Activated CD4-positive, alpha-beta T cell treated with anti-CD3 and anti-CD28 coated beads for 24 hours (primary cell): ENCODE measurements at regions not wholly inside any gene's neighbourhood (a gene's known extent, or its start where the extent isn't known, plus 50 kb on each side); places are given as distances from the start of the nearest gene placed in this dataset.

Source experiments
- DNase-seq, 2 donors: peaks; one replicate each; pipeline ENCODE4 v3.0.0-alpha.2; 2020; ENCODE audit warnings: low read depth in 2 of 2

GRCh38 chr15:38672814-38673670, 108.4 kb upstream of the RASGRP1 start:
- no peak for DNase-seq

GRCh38 chr15:38674448-38674847, 109.8 kb upstream of the RASGRP1 start:
- DNase-seq: no peak

GRCh38 chr15:38678281-38678680, 113.7 kb upstream of the RASGRP1 start:
- no peak for DNase-seq

GRCh38 chr15:38680775-38681174, 116.2 kb upstream of the RASGRP1 start:
- DNase-seq: no peak

GRCh38 chr15:38682363-38682762, 117.7 kb upstream of the RASGRP1 start:
- no peak for DNase-seq

DNA sequence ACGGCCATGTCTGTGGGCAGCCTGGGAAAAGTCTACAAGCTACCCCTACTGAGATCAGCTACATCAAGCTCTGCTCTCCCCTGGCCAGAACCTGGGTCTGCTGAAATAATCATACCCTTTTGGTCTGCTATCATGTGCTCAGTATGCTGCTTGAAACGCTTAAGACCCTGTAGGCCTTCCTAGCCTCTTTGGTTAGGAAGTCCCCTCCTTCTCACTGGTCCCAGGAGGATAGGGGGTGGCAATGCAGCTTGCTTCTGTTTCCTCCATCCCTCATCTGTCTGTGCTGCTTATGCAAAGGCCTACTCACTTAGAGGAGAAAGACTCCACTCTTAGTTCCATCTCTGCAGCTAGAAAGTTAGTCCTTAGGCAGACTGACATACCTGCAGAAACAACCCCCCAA, 118.2 kb upstream of the RASGRP1 start:
- no peak for DNase-seq

GRCh38 chr15:38683382-38684242, 119.0 kb upstream of the RASGRP1 start:
- DNase-seq: peak; percentile 49 to 67

DNA sequence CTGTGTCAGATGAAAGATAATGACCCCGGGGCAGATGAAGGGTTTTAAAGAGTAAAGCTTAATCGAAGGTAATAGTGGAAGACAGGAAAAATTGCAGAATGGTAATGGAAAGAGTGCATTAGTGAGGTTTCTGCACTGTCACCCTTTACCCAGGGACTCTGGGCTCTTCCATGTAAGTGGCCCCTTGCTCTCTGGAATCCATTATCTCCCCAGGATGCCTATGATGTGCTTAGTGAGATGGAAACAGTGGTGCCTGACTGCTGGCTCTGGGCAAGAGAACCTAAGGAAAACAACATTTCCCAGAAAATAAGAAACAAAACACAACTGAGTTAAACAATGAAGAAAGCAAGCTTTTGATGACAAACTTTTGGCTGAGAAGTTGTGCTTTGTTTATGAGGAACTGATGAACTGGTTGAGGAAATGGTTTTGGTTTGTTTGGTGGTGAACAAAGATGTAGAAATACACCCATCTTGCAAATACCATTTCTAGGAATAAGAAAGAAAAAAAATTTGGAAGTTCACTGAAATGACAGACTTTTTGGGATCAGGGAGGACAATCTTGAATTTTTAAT, 119.9 kb upstream of the RASGRP1 start:
- DNase-seq: no peak

DNA sequence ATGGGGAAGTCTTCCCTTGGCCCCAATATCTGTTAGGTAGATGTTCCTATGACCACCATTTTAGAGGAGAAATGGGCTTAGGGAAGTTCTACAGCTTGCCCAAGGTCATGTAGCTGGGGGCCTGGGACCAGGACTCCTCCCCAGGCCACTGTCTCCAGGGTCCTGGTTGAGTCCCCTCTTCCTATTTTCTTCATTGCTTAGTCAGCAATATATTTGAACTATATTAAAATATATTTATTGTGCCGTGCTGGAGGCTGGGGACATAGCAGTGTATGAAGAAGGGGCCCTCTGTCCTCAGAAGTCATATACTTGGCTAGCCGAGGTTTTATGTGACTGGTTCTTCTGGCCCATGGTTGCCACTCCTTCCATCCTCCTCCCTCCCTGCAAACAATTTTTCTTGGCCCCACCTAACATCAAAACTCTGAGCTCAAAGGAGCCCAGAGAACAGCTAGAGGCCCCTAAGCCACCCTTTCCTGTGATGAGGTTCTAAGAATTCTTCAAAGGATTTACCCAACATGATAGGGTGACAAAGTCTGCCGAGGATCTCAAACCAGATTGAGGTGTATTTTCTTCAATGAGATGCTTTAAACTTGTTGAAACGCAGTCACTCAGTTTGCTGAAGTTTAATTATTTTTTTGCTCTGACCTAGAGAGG, 121.2 kb upstream of the RASGRP1 start:
- DNase-seq: no peak

- DNase-seq: no peak
These were observed 122.7 kb upstream of the RASGRP1 start for GRCh38 chr15:38687340-38687739.

GRCh38 chr15:38687775-38688495, 123.3 kb upstream of the RASGRP1 start:
- DNase-seq: no peak

DNA sequence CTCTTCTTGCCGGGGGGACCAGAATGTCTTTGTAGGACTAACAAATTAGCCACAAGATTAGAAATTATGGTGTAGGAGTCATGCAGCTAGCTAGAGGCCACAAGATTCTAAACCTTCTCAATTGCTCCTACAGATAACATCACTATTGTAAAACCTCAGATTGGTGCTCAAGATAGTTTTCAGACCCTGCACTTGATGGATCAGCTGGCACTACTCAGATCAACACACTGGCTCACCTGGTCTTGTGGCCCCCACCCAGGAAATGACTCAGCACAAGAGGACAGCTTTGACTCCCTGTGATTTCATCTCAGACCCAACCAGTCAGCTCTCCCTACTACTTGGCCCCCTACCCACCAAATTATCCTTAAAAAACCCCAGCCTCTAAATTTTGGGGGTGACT, 124.1 kb upstream of the RASGRP1 start:
- peak in 1 of 2 donors; percentile 33 for DNase-seq

DNA sequence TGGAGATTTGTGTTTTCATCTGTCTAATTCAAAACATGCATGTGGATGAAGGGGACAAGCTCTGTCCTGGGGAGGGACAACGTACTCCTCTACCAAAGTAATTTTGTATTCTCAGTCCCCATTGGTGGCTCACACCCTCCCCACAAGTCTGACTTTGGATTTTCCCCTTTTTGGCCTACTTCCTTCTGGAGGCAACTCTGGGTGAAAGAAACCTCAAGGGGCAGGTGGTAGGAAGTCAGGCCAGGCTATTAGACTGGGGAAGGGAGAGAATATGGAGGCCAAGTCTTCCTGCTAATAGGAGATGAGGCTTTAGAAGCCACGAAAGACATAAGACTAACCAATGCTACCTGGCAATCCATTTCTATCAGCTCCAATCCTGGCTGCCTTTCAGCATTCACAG, 124.9 kb upstream of the RASGRP1 start:
- DNase-seq: no peak

DNA sequence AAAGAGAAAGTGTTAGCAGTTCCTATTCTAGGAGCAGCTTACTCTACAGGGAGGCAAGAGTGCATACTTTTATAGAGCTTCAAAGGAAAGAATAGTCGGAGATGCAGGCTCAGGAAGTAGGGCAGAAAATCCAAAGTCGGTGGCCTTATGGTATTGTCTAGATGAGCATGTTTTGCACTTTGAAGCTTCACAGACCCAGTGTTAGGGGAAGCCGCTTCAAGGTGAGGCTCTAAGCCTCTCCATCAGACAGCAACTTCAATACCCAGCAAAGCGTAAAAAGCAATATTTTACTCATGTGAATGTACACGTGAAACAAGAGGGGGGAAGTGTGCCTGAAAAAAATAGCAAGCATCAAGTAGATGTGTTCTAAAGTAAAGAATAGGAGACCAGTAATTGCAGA, 125.6 kb upstream of the RASGRP1 start:
- DNase-seq: no peak

GRCh38 chr15:38690719-38691332, 126.2 kb upstream of the RASGRP1 start:
- DNase-seq: peak; percentile 76 to 78

GRCh38 chr15:38691377-38691776, 126.8 kb upstream of the RASGRP1 start:
- DNase-seq: no peak

- DNase-seq: no peak
These were observed 127.6 kb upstream of the RASGRP1 start for GRCh38 chr15:38691965-38692788.

- DNase-seq: no peak
These were observed 128.1 kb upstream of the RASGRP1 start for GRCh38 chr15:38692789-38693062.

- no peak for DNase-seq
These were observed 130.9 kb upstream of the RASGRP1 start for GRCh38 chr15:38695249-38696108.
